Erythroblast (primary cell): ENCODE measurements at regions not wholly inside any gene's neighbourhood (a gene's known extent, or its start where the extent isn't known, plus 50 kb on each side); places are given as distances from the start of the nearest gene placed in this dataset.
"Not testable (repeated sequence)": the region's sequence is repeated elsewhere in the genome, so short reads cannot be mapped to it uniquely, and the experiment has no call there.

Experiments used
- GATA1 ChIP-seq: IDR thresholded peaks from 2 replicates; pipeline ENCODE4 v1.6.1; 2011; ENCODE audit warnings: low read depth, mild to moderate bottlenecking, control low read depth, low read length, moderate library complexity
- POLR2A ChIP-seq: IDR thresholded peaks from 2 replicates; pipeline ENCODE4 v1.6.1; 2011; ENCODE audit warnings: mild to moderate bottlenecking, low read length

GRCh38 chr15:85198432-85198831 is 182.0 kb upstream of the AKAP13 start:
- TF ChIP-seq POLR2A, GATA1: not testable (repeated sequence)
